Activated CD8-positive, alpha-beta memory T cell treated with anti-CD3 and anti-CD28 coated beads, Interleukin-2, amount 10 ng/mL, durations not matched to agents 7 days and 5 days (primary cell): ENCODE measurements at regions not wholly inside any gene's neighbourhood (a gene's known extent, or its start where the extent isn't known, plus 50 kb on each side); places are given as distances from the start of the nearest gene placed in this dataset.
"Not testable (repeated sequence)": the region's sequence is repeated elsewhere in the genome, so short reads cannot be mapped to it uniquely, and the experiment has no call there.

Experiments
- ATAC-seq: fragments of 150-1000 bp; cut with Tn5 transposase; one replicate; pipeline ENCODE4 v1.10.0; 2021; ENCODE audit warnings: moderate library complexity
- CTCF ChIA-PET: fragments of 350-600 bp; sonication (Branson Sonifier 250); formaldehyde crosslinking; loops from one replicate; lab custom pipeline; 2021; ENCODE audit warnings: antibody characterized with exemption; lab: Charles Lee
- DNase-seq: peaks from one replicate; pipeline ENCODE4 v3.0.0-alpha.2; 2020
- H3K27ac Mint-ChIP-seq: one replicate; pipeline ENCODE4 v1.8.0; 2021; ENCODE audit warnings: mild to moderate bottlenecking, mixed read lengths
- H3K27me3 Mint-ChIP-seq: one replicate; pipeline ENCODE4 v1.8.0; 2021; ENCODE audit warnings: mixed read lengths
- H3K36me3 Mint-ChIP-seq: one replicate; pipeline ENCODE4 v1.8.0; 2021; ENCODE audit warnings: mild to moderate bottlenecking, mixed read lengths
- H3K4me1 Mint-ChIP-seq: one replicate; pipeline ENCODE4 v1.8.0; 2021; ENCODE audit warnings: mixed read lengths
- H3K4me3 Mint-ChIP-seq: one replicate; pipeline ENCODE4 v1.8.0; 2021; ENCODE audit warnings: mild to moderate bottlenecking, moderate library complexity, mixed read lengths
- H3K9me3 Mint-ChIP-seq: one replicate; pipeline ENCODE4 v1.8.0; 2022; ENCODE audit warnings: low read depth, mixed read lengths

- Mint-ChIP-seq H3K4me1 (no peaks in the 10 kb centered on the region), H3K27me3 (peaks cover 31% of the 10 kb centered on the region), H3K4me3 (no peak overlapping the region), H3K27ac (no peak overlapping the region), H3K36me3 (no peaks in the 10 kb centered on the region), H3K9me3 (no peaks in the 10 kb centered on the region)
- no peak for DNase-seq
- no peak for ATAC-seq
- CTCF ChIA-PET = no interaction called here
Observed at GRCh38 chr11:44475114-44475686, 90.3 kb upstream of the CD82 start.

GRCh38 chr11:44482338-44482737 lies 83.1 kb upstream of the CD82 start:
- ATAC-seq, H3K4me3 Mint-ChIP-seq, H3K4me1 Mint-ChIP-seq, H3K36me3 Mint-ChIP-seq, H3K27ac Mint-ChIP-seq, H3K9me3 Mint-ChIP-seq, CTCF ChIA-PET, DNase-seq, H3K27me3 Mint-ChIP-seq: not testable (repeated sequence)

- ATAC-seq = no peak
- Mint-ChIP-seq H3K4me1 (no peaks in the 10 kb centered on the region), H3K27me3 (peaks cover 2% of the 10 kb centered on the region), H3K36me3 (no peaks in the 10 kb centered on the region), H3K27ac (no peak overlapping the region), H3K9me3 (peaks cover 2% of the 10 kb centered on the region), H3K4me3 (no peak overlapping the region)
- CTCF ChIA-PET = interaction anchor here (1.5 kb wide), 1 partner anchor 11 kb away, joined by 3 read pairs; no protein-coding TSS in a partner anchor
- DNase-seq = no peak
Observed at GRCh38 chr11:44483919-44484610, 81.4 kb upstream of the CD82 start.

- Mint-ChIP-seq H3K36me3 (no peaks in the 10 kb centered on the region), H3K9me3 (peaks cover 2% of the 10 kb centered on the region), H3K4me1 (no peaks in the 10 kb centered on the region), H3K4me3 (no peak overlapping the region), H3K27ac (no peak overlapping the region), H3K27me3 (peaks cover 9% of the 10 kb centered on the region)
- DNase-seq = no peak
- no peak for ATAC-seq
- CTCF ChIA-PET = interaction anchor here (1.1 kb wide), 1 partner anchor 17 kb away, joined by 3 read pairs; no protein-coding TSS in a partner anchor
Observed at GRCh38 chr11:44488165-44488965, 77.1 kb upstream of the CD82 start.

GRCh38 chr11:44493383-44493782 lies 72.1 kb upstream of the CD82 start:
- Mint-ChIP-seq H3K36me3 (no peaks in the 10 kb centered on the region), H3K4me1 (no peaks in the 10 kb centered on the region), H3K9me3 (no peaks in the 10 kb centered on the region), H3K27me3 (peaks cover 13% of the 10 kb centered on the region), H3K27ac (no peak overlapping the region), H3K4me3 (no peak overlapping the region)
- ATAC-seq (no peak), DNase-seq (no peak)
- CTCF ChIA-PET = no interaction called here

GRCh38 chr11:44493930-44494329 lies 71.5 kb upstream of the CD82 start:
- ATAC-seq = no peak
- Mint-ChIP-seq H3K4me1 (no peaks in the 10 kb centered on the region), H3K27me3 (peaks cover 13% of the 10 kb centered on the region), H3K27ac (no peak overlapping the region), H3K4me3 (no peak overlapping the region), H3K9me3 (no peaks in the 10 kb centered on the region), H3K36me3 (no peaks in the 10 kb centered on the region)
- CTCF ChIA-PET = no interaction called here
- no peak for DNase-seq

GRCh38 chr11:44494785-44495184 lies 70.7 kb upstream of the CD82 start:
- Mint-ChIP-seq H3K4me3 (no peak overlapping the region), H3K9me3 (no peaks in the 10 kb centered on the region), H3K27me3 (peaks cover 13% of the 10 kb centered on the region), H3K27ac (no peak overlapping the region), H3K4me1 (no peaks in the 10 kb centered on the region), H3K36me3 (no peaks in the 10 kb centered on the region)
- ATAC-seq (no peak), DNase-seq (no peak)
- CTCF ChIA-PET = interaction anchor here (1.1 kb wide), 1 partner anchor 10 kb away, joined by 3 read pairs; no protein-coding TSS in a partner anchor

GRCh38 chr11:44496391-44496790 lies 69.1 kb upstream of the CD82 start:
- CTCF ChIA-PET = no interaction called here

GRCh38 chr11:44498089-44498871 lies 67.2 kb upstream of the CD82 start:
- no peak overlapping the region for H3K27ac Mint-ChIP-seq
- H3K36me3 Mint-ChIP-seq = no peaks in the 10 kb centered on the region
- ATAC-seq = no peak
- H3K9me3 Mint-ChIP-seq = no peaks in the 10 kb centered on the region
- DNase-seq = no peak
- CTCF ChIA-PET = no interaction called here
- H3K4me3 Mint-ChIP-seq = no peak overlapping the region
- peaks cover 7% of the 10 kb centered on the region for H3K27me3 Mint-ChIP-seq
- no peaks in the 10 kb centered on the region for H3K4me1 Mint-ChIP-seq

More at GRCh38 chr11:44496391-44496790, 69.1 kb upstream of the CD82 start:
- Mint-ChIP-seq H3K27me3 (peaks cover 13% of the 10 kb centered on the region), H3K36me3 (no peaks in the 10 kb centered on the region), H3K27ac (no peak overlapping the region), H3K9me3 (no peaks in the 10 kb centered on the region), H3K4me1 (no peaks in the 10 kb centered on the region), H3K4me3 (no peak overlapping the region)
- ATAC-seq = no peak
- DNase-seq = no peak

- H3K27me3 Mint-ChIP-seq = peaks cover 3% of the 10 kb centered on the region
- H3K4me1 Mint-ChIP-seq = no peaks in the 10 kb centered on the region
- H3K27ac Mint-ChIP-seq = no peak overlapping the region
- H3K36me3 Mint-ChIP-seq = no peaks in the 10 kb centered on the region
- no peak for ATAC-seq
- no peaks in the 10 kb centered on the region for H3K9me3 Mint-ChIP-seq
- CTCF ChIA-PET = interaction anchor here (1.0 kb wide), 1 partner anchor 14 kb away, joined by 3 read pairs; no protein-coding TSS in a partner anchor
- no peak for DNase-seq
- H3K4me3 Mint-ChIP-seq = no peak overlapping the region
Observed at GRCh38 chr11:44502506-44502905, 63.0 kb upstream of the CD82 start.

- Mint-ChIP-seq H3K4me3 (no peak overlapping the region), H3K27ac (no peak overlapping the region), H3K36me3 (no peaks in the 10 kb centered on the region), H3K27me3 (peaks cover 3% of the 10 kb centered on the region), H3K4me1 (no peaks in the 10 kb centered on the region), H3K9me3 (no peaks in the 10 kb centered on the region)
- no peak for ATAC-seq
- DNase-seq = no peak
- CTCF ChIA-PET = no interaction called here
Observed at GRCh38 chr11:44505581-44506054, 59.8 kb upstream of the CD82 start.

GRCh38 chr11:44506375-44507016 lies 59.0 kb upstream of the CD82 start:
- no peak for ATAC-seq
- Mint-ChIP-seq H3K36me3 (no peaks in the 10 kb centered on the region), H3K4me1 (no peaks in the 10 kb centered on the region), H3K27me3 (peaks cover 3% of the 10 kb centered on the region), H3K4me3 (no peak overlapping the region), H3K27ac (no peak overlapping the region), H3K9me3 (no peaks in the 10 kb centered on the region)
- DNase-seq = no peak
- CTCF ChIA-PET = no interaction called here
